DND-41 (cell line): ENCODE measurements at regions not wholly inside any gene's neighbourhood (a gene's known extent, or its start where the extent isn't known, plus 50 kb on each side); places are given as distances from the start of the nearest gene placed in this dataset.

Source experiments
- ATAC-seq: fragments of 200-7000 bp; cut with Tn5 transposase; 3 replicates; pipeline ENCODE4 v1.9.1; 2021; ENCODE audit warnings: low read depth; ENCODE audit not compliant: insufficient read depth
- DNase-seq: peaks from one replicate; pipeline ENCODE4 v3.0.0-alpha.2; 2020
- H2AFZ ChIP-seq: 2 replicates; pipeline ENCODE4 v1.6.0; 2012; ENCODE audit warnings: low read depth, low read length
- H3K27ac ChIP-seq: 2 replicates; pipeline ENCODE4 v1.5.1; 2012; ENCODE audit warnings: low read length, inconsistent platforms
- H3K27me3 ChIP-seq: fragments of 200-600 bp; sonication (generic); 2 replicates; pipeline ENCODE4 v1.6.0; 2012; ENCODE audit warnings: low read length, mild to moderate bottlenecking, inconsistent platforms; ENCODE audit not compliant: insufficient read depth, poor library complexity
- H3K36me3 ChIP-seq: 2 replicates; pipeline ENCODE4 v1.5.1; 2012; ENCODE audit warnings: low read length, inconsistent platforms; ENCODE audit not compliant: insufficient read depth
- H3K4me1 ChIP-seq: 2 replicates; pipeline ENCODE4 v1.5.1; 2012; ENCODE audit warnings: mild to moderate bottlenecking, low read length; ENCODE audit not compliant: insufficient read depth
- H3K4me2 ChIP-seq: 2 replicates; pipeline ENCODE4 v1.6.0; 2012; ENCODE audit warnings: mild to moderate bottlenecking, moderate library complexity, low read length, inconsistent platforms; ENCODE audit not compliant: insufficient read depth
- H3K4me3 ChIP-seq, 2 experiments: fragments of 200-600 bp in 1 of 2; shearing (Covaris generic) in 1 of 2; 2 replicates each; pipeline ENCODE4 v1.5.1; 2012 to 2016; ENCODE audit warnings: inconsistent platforms in 2 of 2, low read length in 2 of 2, mild to moderate bottlenecking in 2 of 2, low read depth in 1 of 2, moderate library complexity in 1 of 2
- H3K79me2 ChIP-seq: 2 replicates; pipeline ENCODE4 v1.6.0; 2012; ENCODE audit warnings: low read length, inconsistent platforms; ENCODE audit not compliant: insufficient read depth
- H3K9ac ChIP-seq: 2 replicates; pipeline ENCODE4 v1.6.0; 2012; ENCODE audit warnings: low read depth, mild to moderate bottlenecking, inconsistent platforms, low read length, moderate library complexity
- H3K9me3 ChIP-seq: 2 replicates; pipeline ENCODE4 v1.5.1; 2012; ENCODE audit warnings: low read length, moderate library complexity, mild to moderate bottlenecking, inconsistent platforms; ENCODE audit not compliant: insufficient read depth, severe bottlenecking
- H4K20me1 ChIP-seq: 2 replicates; pipeline ENCODE4 v1.6.0; 2012; ENCODE audit warnings: low read length; ENCODE audit not compliant: insufficient read depth
- EZH2 ChIP-seq: IDR thresholded peaks from 3 replicates; pipeline ENCODE4 v1.6.1; 2012; ENCODE audit warnings: borderline replicate concordance, low read depth, mild to moderate bottlenecking, moderate library complexity, low read length, inconsistent platforms; ENCODE audit not compliant: severe bottlenecking
- TF ChIP-seq, protein P1 (sequence below): IDR thresholded peaks from 2 replicates; pipeline ENCODE4 v1.5.1; 2012; ENCODE audit warnings: borderline replicate concordance, low read length, moderate library complexity, mild to moderate bottlenecking; ENCODE audit not compliant: poor library complexity, severe bottlenecking; ENCODE audit errors: extremely low read depth

GRCh38 chr18:5618047-5618688, 74.4 kb upstream of the EPB41L3 start:
- Histone ChIP-seq H3K79me2 (no peaks in the 10 kb centered on the region), H3K27ac (no peak overlapping the region), H3K4me3 (no peak overlapping the region), H3K27me3 (no peaks in the 10 kb centered on the region), H2AFZ (no peak overlapping the region), H3K36me3 (no peaks in the 10 kb centered on the region), H3K9ac (no peak overlapping the region), H3K4me2 (no peak overlapping the region), H3K9me3 (no peaks in the 10 kb centered on the region), H3K4me1 (no peaks in the 10 kb centered on the region), H4K20me1 (no peaks in the 10 kb centered on the region)
- no peak for TF ChIP-seq EZH2
- TF ChIP-seq, protein P1, sequence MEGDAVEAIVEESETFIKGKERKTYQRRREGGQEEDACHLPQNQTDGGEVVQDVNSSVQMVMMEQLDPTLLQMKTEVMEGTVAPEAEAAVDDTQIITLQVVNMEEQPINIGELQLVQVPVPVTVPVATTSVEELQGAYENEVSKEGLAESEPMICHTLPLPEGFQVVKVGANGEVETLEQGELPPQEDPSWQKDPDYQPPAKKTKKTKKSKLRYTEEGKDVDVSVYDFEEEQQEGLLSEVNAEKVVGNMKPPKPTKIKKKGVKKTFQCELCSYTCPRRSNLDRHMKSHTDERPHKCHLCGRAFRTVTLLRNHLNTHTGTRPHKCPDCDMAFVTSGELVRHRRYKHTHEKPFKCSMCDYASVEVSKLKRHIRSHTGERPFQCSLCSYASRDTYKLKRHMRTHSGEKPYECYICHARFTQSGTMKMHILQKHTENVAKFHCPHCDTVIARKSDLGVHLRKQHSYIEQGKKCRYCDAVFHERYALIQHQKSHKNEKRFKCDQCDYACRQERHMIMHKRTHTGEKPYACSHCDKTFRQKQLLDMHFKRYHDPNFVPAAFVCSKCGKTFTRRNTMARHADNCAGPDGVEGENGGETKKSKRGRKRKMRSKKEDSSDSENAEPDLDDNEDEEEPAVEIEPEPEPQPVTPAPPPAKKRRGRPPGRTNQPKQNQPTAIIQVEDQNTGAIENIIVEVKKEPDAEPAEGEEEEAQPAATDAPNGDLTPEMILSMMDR, result no peak
- no peak for DNase-seq
- ATAC-seq, result no peak

DNA sequence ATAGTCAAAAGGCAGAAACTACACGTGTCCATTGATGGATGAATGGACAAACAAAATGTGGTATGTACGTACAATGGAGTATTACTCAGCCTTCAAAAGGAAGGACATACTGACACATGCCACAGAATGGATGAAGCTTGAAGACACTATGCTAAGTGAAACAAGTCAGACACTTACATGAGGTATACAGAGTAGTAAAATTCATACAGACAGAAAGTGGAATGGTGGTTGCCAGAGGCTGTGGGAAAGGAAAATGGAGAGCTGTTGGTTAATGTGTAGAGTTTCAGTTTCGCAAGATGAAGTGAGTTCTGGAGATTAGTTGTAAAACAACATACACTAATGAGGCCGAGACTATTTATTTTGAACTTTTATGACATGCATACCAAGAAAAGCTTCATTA, 67.4 kb upstream of the EPB41L3 start:
- no peak for DNase-seq
- Histone ChIP-seq H2AFZ (no peak overlapping the region), H3K4me3 (no peak overlapping the region), H3K36me3 (no peaks in the 10 kb centered on the region), H3K27me3 (no peaks in the 10 kb centered on the region), H3K9me3 (no peaks in the 10 kb centered on the region), H3K79me2 (no peaks in the 10 kb centered on the region), H3K9ac (no peak overlapping the region), H4K20me1 (no peaks in the 10 kb centered on the region), H3K4me2 (no peak overlapping the region), H3K27ac (no peak overlapping the region), H3K4me1 (no peaks in the 10 kb centered on the region)
- no peak for ATAC-seq
- TF ChIP-seq, protein P1, result no peak
- TF ChIP-seq EZH2, result no peak

DNA sequence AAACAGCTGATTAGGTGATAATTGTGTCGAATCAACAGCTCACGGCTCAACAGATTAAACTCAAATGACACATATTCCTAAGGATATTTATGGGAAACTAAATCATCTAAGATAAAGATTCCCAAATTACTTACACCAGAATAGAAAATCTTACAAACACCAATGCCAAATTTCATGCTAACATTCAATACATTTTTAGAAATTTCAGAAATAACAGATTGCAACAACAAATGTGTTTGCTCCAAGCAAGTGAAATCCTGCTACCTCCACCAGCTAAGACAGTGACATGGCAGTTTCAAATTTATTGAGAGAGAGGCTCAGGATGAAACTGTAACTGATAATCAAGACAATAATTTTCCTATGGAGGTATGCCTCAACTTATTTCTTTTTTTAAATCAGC, 65.0 kb upstream of the EPB41L3 start:
- Histone ChIP-seq H3K9ac (no peak overlapping the region), H2AFZ (no peak overlapping the region), H3K36me3 (no peaks in the 10 kb centered on the region), H3K4me2 (no peak overlapping the region), H3K27ac (no peak overlapping the region), H3K27me3 (no peaks in the 10 kb centered on the region), H3K9me3 (no peaks in the 10 kb centered on the region), H3K79me2 (no peaks in the 10 kb centered on the region), H3K4me1 (no peaks in the 10 kb centered on the region), H3K4me3 (no peak overlapping the region), H4K20me1 (no peaks in the 10 kb centered on the region)
- TF ChIP-seq EZH2, result no peak
- TF ChIP-seq, protein P1, result no peak
- ATAC-seq (no peak), DNase-seq (no peak)
